DMS153 treated with DMSO at 0.1 percent for 48 hours (cell line): ENCODE measurements at regions not wholly inside any gene's neighbourhood (a gene's known extent, or its start where the extent isn't known, plus 50 kb on each side); places are given as distances from the start of the nearest gene placed in this dataset.

ENCODE experiments used
- DNase-seq: peaks from one replicate; lab custom pipeline; 2025; ENCODE audit not compliant: unreplicated experiment; lab: John Stamatoyannopoulos, UW

DNA sequence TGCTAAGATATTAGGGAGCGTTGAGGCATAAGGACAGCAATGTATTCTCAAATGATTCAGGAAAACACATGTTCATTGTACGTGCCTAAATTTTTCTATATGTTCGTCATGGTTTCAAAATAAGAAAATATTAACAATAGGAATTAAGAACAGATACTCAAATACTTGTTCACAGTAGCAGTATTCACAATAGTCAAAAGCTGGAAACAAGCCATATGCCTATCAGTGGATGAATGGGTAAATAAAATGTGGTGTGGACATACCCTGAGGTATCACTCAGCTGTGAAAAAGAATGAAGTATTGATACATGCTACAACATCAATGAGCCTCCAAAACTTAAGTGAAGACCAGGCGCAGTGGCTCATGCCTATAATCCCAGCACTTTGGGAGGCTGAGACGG, 84.7 kb upstream of the PTER start:
- DNase-seq, result no peak

DNA sequence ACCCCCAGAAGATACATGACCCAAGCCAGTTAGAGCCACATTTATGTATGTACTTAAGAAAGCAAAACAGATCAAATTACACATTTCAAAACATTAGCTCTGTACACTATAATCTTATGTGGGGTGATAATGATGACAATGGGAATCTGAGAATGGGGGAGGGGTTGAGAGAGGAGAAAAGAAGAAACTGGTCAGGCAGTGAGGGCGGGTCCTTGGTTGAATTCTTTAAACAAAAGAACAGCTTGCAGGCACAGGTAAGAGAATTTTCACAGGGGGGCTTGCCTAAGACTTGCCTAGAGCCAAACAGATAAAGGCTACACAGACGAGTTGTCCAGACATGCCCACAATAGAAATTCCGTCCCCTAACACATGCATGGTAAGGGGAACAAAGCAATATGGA, 76.8 kb upstream of the PTER start:
- no peak for DNase-seq

DNA sequence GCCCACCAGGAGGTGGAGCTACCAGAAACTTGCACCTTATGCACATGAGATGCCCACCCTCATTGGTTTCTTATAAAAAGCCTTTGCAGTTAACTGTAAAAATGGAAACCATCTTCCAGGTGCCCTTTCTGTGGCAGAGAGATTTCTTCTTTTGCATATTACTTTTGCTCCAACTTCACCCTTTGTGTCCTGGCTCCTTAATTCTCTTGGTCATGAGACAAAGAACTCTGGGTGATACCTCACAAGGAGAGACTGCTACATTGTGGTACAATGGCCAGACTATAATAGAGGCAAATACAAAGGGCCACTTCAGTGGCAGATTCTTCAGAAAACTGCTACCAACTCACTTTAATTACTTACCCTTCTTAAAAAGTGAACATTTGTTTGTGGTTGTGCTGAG, 76.4 kb upstream of the PTER start:
- DNase-seq, result no peak

DNA sequence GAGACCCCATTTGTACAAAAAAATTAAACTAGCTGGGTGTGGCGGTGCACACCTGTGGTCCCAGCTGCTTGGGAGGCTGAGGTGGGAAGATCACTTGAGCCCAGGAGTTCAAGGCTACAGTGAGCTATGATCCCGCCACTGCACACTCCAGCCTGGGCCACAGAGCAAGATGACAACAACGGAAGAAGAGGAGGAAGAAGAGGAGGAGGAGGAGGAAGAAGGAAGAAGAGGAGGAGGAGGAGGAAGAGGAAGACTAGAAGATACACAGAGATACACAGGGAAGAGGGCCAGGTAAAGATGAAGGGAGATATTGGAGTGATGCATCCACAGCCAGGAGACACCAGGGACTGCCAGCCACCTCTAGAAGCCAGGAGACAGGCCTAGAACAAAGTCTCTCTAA, 75.7 kb upstream of the PTER start:
- no peak for DNase-seq

DNA sequence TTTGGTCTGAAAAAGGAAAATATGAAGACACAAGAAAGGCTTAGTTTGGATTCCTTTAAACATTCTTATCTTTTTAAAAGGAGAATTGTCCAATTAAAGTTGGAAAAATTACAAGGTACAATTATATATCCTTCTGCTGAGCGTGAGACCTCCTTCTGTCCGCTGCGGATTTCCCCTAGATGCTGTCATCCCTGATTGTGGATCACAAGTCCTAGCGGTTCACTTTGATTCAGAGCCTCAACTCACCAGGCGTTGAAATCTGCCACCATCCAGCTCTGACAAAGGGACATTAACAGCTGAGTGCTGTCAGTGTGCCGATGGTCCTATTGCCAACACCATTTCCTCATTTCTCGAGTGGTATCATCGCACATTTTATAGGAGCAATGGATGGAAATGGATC, 73.1 kb upstream of the PTER start:
- no peak for DNase-seq

DNA sequence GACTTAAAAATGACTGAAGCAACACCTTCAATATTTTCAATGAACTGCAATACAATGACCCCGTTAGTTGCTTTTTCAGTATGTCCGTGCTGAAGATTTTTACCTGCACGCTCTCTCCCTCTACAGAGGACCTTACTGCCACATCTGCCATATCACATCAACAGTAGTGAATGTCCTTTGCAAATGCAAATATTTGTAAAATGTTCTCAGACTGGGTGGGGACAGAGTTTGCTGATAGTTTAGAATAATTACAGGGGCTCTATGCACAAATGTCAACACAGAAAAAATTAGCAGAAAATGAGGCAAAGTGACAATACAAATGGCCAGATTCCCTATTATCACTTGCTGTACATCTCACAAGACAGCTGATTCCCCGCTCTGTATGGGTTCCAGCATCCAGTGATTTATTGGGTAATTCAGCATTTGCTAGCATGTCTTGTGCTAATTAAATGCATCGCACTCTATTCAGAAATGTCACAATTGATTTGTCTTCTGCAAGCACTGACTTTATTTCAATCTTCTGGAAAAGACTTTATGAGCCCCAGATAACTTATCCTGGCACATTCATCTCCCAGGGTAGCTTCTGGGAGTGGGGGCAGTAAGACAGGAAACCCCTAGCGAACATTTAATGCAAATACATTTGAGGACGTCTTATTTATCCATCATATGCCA, 69.1 kb upstream of the PTER start:
- DNase-seq, result no peak

DNA sequence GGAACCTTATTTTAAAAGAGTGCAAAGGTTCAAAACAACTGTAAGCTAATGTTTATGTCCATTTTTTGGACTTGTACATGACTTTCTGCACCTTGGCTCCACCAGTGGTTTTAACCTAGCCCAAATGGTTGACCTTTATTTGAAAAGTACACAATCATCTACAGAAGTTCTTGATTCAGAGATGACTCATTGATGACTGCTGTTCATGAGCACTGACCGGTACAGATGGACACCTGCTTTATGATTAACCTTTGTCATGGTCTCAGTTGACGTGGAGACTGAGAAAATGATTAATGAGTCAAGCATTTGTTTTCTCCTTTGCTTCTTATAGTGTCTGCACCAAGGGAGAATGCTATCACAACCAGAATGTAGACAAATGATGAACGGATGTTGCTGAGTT, 55.7 kb upstream of the PTER start:
- no peak for DNase-seq

DNA sequence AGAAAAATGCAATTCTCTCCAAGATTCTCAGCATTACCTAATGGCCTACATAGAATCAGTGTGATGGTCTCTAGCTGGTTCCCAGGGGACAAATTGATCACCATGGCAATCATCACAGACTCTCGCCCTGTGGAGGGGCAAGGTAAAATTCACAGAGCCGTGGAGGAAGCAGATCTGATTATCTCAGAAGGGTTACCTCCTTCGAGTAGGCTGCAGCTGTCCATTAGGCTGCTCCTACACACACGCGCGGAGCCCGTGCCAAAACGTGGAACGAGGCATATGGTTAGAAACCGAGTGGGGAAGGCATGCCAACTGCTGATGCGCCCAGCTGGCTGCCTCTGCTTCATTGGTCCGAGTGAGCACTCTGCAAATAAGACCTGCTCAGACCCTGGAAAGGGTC, 52.8 kb upstream of the PTER start:
- DNase-seq, result no peak

DNA sequence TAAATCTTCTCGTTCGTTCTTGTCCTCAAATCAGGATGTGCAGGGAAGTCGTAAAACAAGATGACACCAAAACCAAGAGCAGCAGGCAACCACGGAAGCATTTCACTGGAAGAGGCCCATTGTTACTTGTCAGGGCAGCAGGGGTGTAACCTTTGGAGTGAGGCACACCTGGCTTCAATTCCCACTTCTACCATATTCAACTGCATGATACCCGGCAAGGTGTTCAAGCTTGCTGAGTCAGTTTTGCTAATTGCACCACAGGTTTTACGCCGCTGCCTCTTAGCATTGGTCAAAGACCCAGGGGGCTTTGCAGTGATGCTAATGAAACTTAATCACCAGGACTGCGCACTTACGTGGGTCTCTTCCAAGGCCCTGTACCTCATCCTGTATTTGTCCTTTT, 50.0 kb upstream of the PTER start:
- DNase-seq, result no peak
